ENCODE measurements at regions not wholly inside any gene's neighbourhood (a gene's known extent, or its start where the extent isn't known, plus 50 kb on each side); places are given as distances from the start of the nearest gene placed in this dataset.

DNA sequence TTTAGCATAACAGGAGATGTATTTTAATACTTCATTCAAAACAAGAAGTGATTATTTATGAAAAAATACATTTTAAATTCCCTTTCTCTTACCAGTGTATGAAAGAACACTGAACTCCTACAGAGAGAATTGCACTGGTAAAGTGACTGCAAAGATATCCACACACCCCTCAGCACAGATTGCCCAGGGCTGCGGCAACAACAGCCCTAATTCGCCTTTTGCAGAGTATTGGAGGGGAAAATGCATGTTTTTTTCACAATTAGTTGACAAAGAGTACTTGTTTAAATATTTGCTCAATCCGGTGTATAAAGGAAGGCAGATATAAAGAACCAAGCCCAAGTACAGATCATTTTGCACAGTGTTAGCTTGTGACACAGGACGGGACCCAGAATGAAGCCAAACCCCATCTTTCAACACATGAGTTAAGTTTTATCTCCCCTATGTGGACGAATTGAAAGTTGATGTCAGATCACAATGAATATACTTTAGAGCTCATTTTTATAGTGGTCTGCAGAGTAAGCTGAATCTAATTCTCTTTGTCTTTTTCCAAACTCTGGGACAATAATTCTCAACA lies 551.4 kb upstream of the IGFBP7 start:
- no peak for DNase-seq

DNA sequence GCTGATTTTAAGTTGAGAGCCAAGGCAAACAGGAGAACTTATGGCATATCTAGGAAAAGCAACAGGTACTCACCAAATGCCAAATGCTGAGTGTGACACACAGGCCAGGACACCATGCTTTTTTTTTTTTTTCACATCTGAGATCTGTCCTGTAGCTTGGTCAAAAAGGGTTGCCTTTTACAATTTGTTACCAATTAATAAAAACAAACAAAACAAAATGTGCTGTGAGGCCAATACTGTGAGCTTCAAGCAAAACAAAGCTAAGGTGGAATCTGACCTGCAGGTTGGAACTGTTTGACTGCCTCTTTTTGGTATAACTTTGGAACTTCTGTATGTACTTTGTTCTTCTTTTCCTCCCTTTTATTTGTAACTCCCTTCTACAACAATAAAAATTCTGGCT lies 548.5 kb upstream of the IGFBP7 start:
- no peak for DNase-seq

DNA sequence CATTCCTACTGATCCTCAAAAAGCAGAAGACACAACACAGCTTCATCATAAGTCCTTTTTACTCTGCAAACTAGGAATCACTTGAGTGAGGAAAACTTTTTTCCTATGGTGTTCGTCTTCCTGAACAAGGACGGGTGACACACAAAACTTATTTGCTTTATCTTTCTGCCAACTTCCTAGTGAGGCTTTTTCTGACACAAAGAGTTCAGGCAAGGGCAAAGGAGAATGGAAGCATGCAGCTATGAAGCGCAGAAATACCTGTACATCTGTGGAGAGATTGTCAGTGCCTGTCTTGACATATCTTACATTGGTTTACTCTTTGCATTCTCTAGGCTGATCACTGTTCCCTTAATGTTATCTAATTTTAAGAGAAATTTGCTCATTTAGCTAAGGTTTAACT lies 548.0 kb upstream of the IGFBP7 start:
- no peak for DNase-seq

DNA sequence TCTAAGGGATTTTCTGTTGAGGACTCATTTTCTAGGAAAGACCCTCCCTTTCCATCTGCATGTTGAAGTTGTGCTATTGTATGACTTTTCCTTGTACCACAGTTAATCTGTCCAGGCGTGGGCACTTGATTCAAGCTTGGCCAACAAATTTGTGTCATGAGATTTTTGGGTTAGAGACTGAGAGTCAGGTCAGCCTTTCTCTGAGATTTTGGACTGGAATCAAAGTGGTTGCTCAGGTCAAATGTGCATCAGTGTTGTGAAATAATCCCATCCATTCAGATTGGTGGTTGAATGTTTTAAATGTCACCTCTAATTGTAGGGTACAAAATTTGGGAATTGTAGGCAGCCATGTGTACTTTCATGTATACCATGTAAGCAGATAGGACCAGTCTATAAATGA lies 545.2 kb upstream of the IGFBP7 start:
- no peak for DNase-seq

DNA sequence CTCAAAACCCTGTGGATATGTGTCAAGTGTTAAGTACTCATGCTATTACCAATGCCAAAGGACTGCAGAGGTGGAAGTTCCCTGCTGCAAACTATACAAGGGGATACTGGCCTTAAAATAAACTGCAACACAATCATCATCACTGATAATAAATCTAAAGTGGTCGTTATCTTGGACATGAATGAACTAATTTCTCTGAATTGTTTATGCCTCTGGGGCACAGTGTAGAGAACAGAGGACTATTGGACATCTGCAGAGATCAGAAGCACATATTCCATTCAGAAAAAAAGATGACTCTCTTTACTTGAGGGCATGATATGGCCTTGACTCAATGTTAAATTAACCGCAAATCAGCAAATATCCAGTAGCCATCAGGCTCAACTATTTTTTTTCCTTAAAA lies 542.6 kb upstream of the IGFBP7 start:
- DNase-seq = no peak

- no peak for DNase-seq
These were observed 530.4 kb upstream of the IGFBP7 start for GRCh38 chr4:57640391-57641100.

- peak; percentile 65 for DNase-seq
These were observed 529.6 kb upstream of the IGFBP7 start for GRCh38 chr4:57639561-57640382.

GRCh38 chr4:57635910-57636309 lies 525.7 kb upstream of the IGFBP7 start:
- DNase-seq = no peak

GRCh38 chr4:57633212-57633859 lies 523.2 kb upstream of the IGFBP7 start:
- no peak for DNase-seq

DNA sequence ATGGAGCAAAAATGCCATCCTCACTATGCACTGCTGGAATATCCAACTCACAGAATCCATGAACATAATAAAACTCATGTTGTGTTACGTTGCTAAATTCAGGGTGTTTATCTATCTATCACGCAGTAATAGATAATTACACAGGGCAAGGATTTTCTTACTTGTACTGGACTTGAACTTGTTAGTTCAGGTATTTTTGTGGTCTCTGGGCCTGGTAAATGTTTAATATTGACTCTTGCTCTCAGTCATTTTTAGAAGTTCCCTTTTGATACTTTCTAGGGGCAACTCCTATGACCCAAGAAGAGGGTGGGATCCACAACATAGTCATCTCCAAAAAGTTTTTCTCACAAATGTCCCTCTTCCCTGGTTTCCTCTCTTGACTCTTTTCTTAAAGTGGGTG lies 522.4 kb upstream of the IGFBP7 start:
- no peak for DNase-seq

DNA sequence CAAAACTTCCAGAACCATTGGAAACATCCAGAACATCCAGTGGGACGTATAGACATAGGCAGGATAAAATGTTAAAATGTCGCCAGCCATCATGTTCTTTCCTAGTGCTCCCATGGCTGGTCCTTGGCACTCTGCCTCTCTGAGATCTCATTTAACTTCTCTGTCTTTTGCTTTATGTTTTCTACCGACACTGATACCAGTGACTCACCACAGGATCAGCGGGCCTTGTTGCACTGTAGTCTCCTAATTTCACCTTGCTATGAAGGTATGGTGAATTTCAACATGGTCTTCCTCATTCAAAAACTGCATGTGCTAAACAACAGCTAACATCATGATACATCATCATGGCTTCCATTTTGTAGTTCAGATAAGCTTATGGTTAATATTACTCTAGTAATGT lies 521.0 kb upstream of the IGFBP7 start:
- DNase-seq = no peak

GRCh38 chr4:57628004-57628403 lies 517.8 kb upstream of the IGFBP7 start:
- DNase-seq = no peak

DNA sequence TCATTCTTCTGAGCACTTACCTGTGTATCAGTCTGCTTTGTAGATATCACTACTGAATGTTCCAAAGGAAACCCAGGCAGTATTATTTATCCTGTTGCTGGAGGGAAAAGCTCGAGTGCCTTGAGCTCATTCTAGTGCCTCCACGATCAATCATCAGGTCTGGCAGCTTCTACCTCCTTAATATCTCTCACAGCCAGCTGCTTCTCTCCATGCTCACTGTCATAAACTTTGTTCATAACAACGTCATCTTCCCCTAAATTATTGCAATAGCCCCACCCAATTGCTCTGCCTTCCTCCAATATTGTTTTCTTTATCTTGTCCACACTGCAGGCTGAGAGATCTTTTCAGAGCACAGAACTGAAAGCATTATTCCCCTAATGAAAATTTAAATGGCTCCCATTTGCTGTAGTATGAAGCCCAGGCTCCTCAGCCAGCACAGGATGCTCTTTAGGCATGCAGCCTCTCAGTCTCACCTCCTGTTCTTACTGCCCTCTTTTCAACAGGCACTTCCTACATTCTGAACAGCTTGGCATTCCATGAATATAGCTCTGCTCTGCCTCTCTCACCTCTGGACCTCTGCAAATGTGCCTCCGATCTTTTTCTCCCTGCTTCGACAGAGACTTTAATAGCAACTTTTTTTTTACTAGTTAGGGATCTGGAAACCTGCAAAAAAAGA lies 504.2 kb upstream of the IGFBP7 start:
- DNase-seq = no peak

GRCh38 chr4:57612279-57612678 lies 502.1 kb upstream of the IGFBP7 start:
- DNase-seq = peak; percentile 70

- DNase-seq = peak; percentile 72
These were observed 497.5 kb upstream of the IGFBP7 start for GRCh38 chr4:57607566-57608180.

- DNase-seq = peak; percentile 57
These were observed 495.2 kb upstream of the IGFBP7 start for GRCh38 chr4:57605376-57605775.

- no peak for DNase-seq
These were observed 492.0 kb upstream of the IGFBP7 start for GRCh38 chr4:57602141-57602540.

- no peak for DNase-seq
These were observed 480.9 kb upstream of the IGFBP7 start for GRCh38 chr4:57591073-57591472.

- DNase-seq = no peak
These were observed 478.4 kb upstream of the IGFBP7 start for GRCh38 chr4:57588557-57588956.

GRCh38 chr4:57580710-57581599 lies 470.8 kb upstream of the IGFBP7 start:
- DNase-seq = no peak

GRCh38 chr4:57575426-57575825 lies 465.2 kb upstream of the IGFBP7 start:
- DNase-seq = no peak

Measured in kidney glomerular epithelial cell (primary cell).